Breast epithelium (tissue), 4 donors: ENCODE measurements at regions not wholly inside any gene's neighbourhood (a gene's known extent, or its start where the extent isn't known, plus 50 kb on each side); places are given as distances from the start of the nearest gene placed in this dataset.

Source experiments
- DNase-seq, 2 donors: peaks; one replicate each; pipeline ENCODE4 v3.0.0-alpha.2; 2019; ENCODE audit warnings: low spot score in 2 of 2
- H3K27ac ChIP-seq, 2 donors: fragments of 200-600 bp; sonication (generic) in 1 of 2; one replicate each; pipeline ENCODE4 v1.5.1; 2016 to 2019; ENCODE audit warnings: mild to moderate bottlenecking in 1 of 2
- H3K27me3 ChIP-seq, 2 donors: fragments of 200-600 bp; sonication (generic) in 1 of 2; one replicate each; pipeline versions ENCODE4 v1.5.1 to v1.6.0; 2017 to 2019; ENCODE audit warnings: control low read depth in 1 of 2, mild to moderate bottlenecking in 1 of 2
- H3K36me3 ChIP-seq: fragments of 200-600 bp; one replicate; pipeline ENCODE4 v1.5.1; 2019
- H3K4me1 ChIP-seq, 2 donors: fragments of 200-600 bp; sonication (generic); one replicate each; pipeline ENCODE4 v1.5.1; 2016 to 2019; ENCODE audit warnings: control low read depth in 1 of 2
- H3K4me3 ChIP-seq, 3 donors: fragments of 200-600 bp; sonication (generic); 1 replicate in 2 of 3; 2 replicates in 1 of 3; pipeline ENCODE4 v1.5.1; 2016 to 2019; ENCODE audit warnings: mild to moderate bottlenecking in 3 of 3, moderate library complexity in 2 of 3
- H3K9me3 ChIP-seq, 2 donors: fragments of 200-600 bp; sonication (generic) in 1 of 2; one replicate each; pipeline ENCODE4 v1.5.1; 2016 to 2019; ENCODE audit warnings: control low read depth in 1 of 2
- POLR2A ChIP-seq: fragments of 450-650 bp; IDR thresholded peaks from one replicate; pipeline ENCODE4 v1.6.1; 2016; ENCODE audit warnings: antibody characterized with exemption, mild to moderate bottlenecking, moderate library complexity
- POLR2AphosphoS5 ChIP-seq, 3 donors: sonication (generic); formaldehyde crosslinking; IDR thresholded peaks; one replicate each; pipeline ENCODE4 v1.6.1; 2017; ENCODE audit warnings: antibody characterized with exemption in 3 of 3
- intact Hi-C: fragments of 100-400 bp; cut with DNase I; formaldehyde crosslinking; loops from one replicate; pipeline ENCODE4 v1.15.1; 2023; ENCODE audit warnings: low total_unique reads
- TF ChIP-seq, protein P1 (sequence below), 3 donors: fragments of 450-650 bp; IDR thresholded peaks; one replicate each; pipeline ENCODE4 v1.5.1; 2016 to 2017; ENCODE audit warnings: antibody characterized with exemption in 3 of 3, mild to moderate bottlenecking in 3 of 3, moderate library complexity in 3 of 3

- intact Hi-C loops: no loop called here
- Histone ChIP-seq H3K4me3 (no peak overlapping the region), H3K27ac (no peak overlapping the region), H3K27me3 (no peaks in the 10 kb centered on the region), H3K4me1 (no peaks in the 10 kb centered on the region), H3K9me3 (no peaks in the 10 kb centered on the region), H3K36me3 (no peaks in the 10 kb centered on the region)
- TF ChIP-seq, protein P1, sequence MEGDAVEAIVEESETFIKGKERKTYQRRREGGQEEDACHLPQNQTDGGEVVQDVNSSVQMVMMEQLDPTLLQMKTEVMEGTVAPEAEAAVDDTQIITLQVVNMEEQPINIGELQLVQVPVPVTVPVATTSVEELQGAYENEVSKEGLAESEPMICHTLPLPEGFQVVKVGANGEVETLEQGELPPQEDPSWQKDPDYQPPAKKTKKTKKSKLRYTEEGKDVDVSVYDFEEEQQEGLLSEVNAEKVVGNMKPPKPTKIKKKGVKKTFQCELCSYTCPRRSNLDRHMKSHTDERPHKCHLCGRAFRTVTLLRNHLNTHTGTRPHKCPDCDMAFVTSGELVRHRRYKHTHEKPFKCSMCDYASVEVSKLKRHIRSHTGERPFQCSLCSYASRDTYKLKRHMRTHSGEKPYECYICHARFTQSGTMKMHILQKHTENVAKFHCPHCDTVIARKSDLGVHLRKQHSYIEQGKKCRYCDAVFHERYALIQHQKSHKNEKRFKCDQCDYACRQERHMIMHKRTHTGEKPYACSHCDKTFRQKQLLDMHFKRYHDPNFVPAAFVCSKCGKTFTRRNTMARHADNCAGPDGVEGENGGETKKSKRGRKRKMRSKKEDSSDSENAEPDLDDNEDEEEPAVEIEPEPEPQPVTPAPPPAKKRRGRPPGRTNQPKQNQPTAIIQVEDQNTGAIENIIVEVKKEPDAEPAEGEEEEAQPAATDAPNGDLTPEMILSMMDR (IDR thresholded peaks at IDR 0.05): no peak
- no peak for TF ChIP-seq POLR2AphosphoS5 (IDR thresholded peaks at IDR 0.05)
- no peak for TF ChIP-seq POLR2A
- no peak for DNase-seq
Measured at GRCh38 chr20:23195636-23196035, 109.5 kb upstream of the CD93 start.

DNA sequence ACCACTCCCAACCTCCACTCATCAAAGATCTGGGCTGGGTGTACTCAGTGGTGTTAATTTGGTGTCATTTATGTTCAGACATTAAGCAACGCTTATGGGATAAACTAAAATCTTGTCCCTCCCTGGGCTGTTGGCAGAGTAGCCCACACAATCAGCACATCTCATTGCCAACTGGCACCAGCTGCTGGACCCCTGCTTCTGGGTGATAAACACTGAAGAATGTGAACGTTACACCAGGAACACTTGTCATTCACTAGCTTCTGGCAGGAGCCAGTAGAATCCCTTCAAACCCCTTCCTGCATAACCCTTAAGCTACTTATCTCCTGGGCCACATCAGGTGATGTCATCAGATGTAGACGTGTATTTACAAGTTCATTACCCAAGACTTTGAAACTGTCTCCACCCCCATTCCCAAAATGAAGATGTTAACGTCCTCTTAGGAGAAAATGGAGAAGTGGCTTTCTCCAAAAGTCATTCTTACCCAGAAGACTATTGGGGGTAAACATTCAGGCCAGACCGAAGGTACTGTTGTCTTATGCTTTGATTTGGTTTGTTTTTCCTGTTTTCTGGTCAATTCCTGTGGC is 107.8 kb upstream of the CD93 start:
- H3K27me3 ChIP-seq: no peaks in the 10 kb centered on the region
- H3K4me3 ChIP-seq: no peak overlapping the region
- intact Hi-C loops: no loop called here
- H3K9me3 ChIP-seq: no peaks in the 10 kb centered on the region
- no peak overlapping the region for H3K27ac ChIP-seq
- H3K4me1 ChIP-seq: no peaks in the 10 kb centered on the region
- no peak for DNase-seq
- H3K36me3 ChIP-seq: no peaks in the 10 kb centered on the region
- TF ChIP-seq POLR2AphosphoS5 (IDR thresholded peaks at IDR 0.05): no peak
- no peak for TF ChIP-seq POLR2A
- TF ChIP-seq, protein P1 (IDR thresholded peaks at IDR 0.05): no peak

GRCh38 chr20:23192469-23192868 is 106.3 kb upstream of the CD93 start:
- Histone ChIP-seq H3K36me3 (no peaks in the 10 kb centered on the region), H3K4me1 (no peaks in the 10 kb centered on the region), H3K4me3 (no peak overlapping the region), H3K27ac (no peak overlapping the region), H3K9me3 (no peaks in the 10 kb centered on the region), H3K27me3 (peaks cover 0 to 3% of the 10 kb centered on the region in 2 donors)
- TF ChIP-seq POLR2AphosphoS5 (IDR thresholded peaks at IDR 0.05): no peak
- TF ChIP-seq, protein P1 (IDR thresholded peaks at IDR 0.05): no peak
- TF ChIP-seq POLR2A: no peak
- no peak for DNase-seq
- intact Hi-C loops: no loop called here

GRCh38 chr20:23190557-23190956 is 104.4 kb upstream of the CD93 start:
- no peak for DNase-seq
- H3K36me3 ChIP-seq: no peaks in the 10 kb centered on the region
- no peak overlapping the region for H3K4me3 ChIP-seq
- intact Hi-C loops: no loop called here
- no peak overlapping the region for H3K27ac ChIP-seq
- H3K4me1 ChIP-seq: no peaks in the 10 kb centered on the region
- no peak for TF ChIP-seq POLR2AphosphoS5 (IDR thresholded peaks at IDR 0.05)
- TF ChIP-seq, protein P1 (IDR thresholded peaks at IDR 0.05): no peak
- no peak for TF ChIP-seq POLR2A
- peaks cover 0 to 8% of the 10 kb centered on the region in 2 donors for H3K27me3 ChIP-seq
- no peaks in the 10 kb centered on the region for H3K9me3 ChIP-seq

- no peaks in the 10 kb centered on the region for H3K9me3 ChIP-seq
- H3K27ac ChIP-seq: no peak overlapping the region
- TF ChIP-seq, protein P1 (IDR thresholded peaks at IDR 0.05): no peak
- TF ChIP-seq POLR2A: no peak
- TF ChIP-seq POLR2AphosphoS5 (IDR thresholded peaks at IDR 0.05): no peak
- intact Hi-C loops: no loop called here
- peaks cover 0 to 8% of the 10 kb centered on the region in 2 donors for H3K27me3 ChIP-seq
- no peak overlapping the region for H3K4me3 ChIP-seq
- no peaks in the 10 kb centered on the region for H3K4me1 ChIP-seq
- no peaks in the 10 kb centered on the region for H3K36me3 ChIP-seq
- DNase-seq: no peak
Measured at GRCh38 chr20:23189854-23190253, 103.7 kb upstream of the CD93 start.
